Cerebellar cortex (tissue), 1 donor: ENCODE measurements at regions not wholly inside any gene's neighbourhood (a gene's known extent, or its start where the extent isn't known, plus 50 kb on each side); places are given as distances from the start of the nearest gene placed in this dataset.
"Not testable (repeated sequence)": the region's sequence is repeated elsewhere in the genome, so short reads cannot be mapped to it uniquely, and the experiment has no call there.

Experiments used
- DNase-seq: peaks from one replicate; pipeline ENCODE4 v3.0.0-alpha.2; 2015; ENCODE audit warnings: low spot score

DNA sequence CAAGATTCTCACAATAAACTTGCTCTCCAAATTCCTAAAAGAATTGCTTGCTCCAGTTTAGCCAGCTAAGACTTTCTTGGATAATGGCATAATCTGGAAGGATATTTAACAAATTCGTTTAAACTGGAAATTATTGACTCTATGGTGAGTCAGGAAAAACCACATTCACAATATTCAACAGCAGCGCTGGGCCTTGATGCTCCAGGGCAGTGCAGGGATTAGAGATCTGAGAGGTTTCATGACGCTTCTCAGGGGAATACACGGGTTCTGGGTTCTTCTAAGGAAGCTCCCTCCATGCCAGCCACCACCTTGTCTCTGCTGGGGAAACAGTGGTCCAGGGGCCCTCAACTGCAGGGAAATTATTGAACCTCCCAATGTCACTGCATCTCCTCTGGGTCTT lies 123.3 kb upstream of the FAM20C start:
- DNase-seq, result not testable (repeated sequence)

DNA sequence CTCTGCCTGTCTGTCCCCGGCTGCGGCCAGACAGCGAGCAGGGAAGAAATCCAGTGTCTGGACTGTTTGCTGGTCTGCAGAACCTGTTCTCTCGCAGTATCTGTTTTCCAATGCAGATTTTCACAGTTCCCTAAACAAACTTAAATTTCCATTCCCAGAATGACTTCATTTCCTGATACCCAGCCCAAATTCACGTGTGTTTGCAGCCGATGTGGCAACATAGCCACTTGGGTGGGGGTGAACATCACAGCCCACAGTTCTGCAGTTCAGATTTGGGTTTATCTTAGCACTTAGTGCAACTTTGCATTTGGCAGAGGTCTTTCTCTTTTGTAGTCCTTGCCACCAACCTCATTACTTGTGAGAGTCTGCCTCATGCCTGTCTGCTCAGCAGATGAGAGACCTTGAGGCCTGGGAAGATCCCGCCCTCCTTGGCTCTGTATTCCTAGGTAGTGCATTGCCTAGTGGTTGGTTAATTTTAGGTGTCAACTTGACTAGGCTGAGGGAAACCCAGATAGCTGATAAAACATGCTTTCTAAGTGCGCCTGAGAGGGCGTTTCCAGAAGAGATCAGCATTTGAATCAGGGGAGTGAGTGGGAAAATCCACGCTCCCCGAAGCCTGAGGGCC lies 122.8 kb upstream of the FAM20C start:
- DNase-seq, result not testable (repeated sequence)

DNA sequence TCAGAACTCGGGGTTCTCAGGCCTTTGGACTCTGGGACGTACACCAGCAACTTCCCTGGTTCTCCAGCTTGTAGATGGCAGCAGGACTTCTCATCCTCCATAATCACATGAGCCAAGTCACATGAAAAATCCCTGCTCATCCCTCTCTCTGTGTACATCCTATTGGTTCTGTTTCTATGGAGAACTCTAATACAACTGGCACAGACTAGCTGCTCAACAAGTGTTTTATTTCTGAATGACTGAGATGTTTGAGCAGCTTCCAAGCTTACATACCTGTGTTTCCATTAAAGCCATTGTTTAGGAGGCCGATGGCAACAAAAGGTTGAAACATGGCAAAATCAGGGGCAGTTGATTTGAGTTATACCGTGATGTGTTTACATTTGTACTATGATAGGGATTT lies 122.2 kb upstream of the FAM20C start:
- not testable (repeated sequence) for DNase-seq

- not testable (repeated sequence) for DNase-seq
Observed at GRCh38 chr7:70989-71388, 121.4 kb upstream of the FAM20C start.

DNA sequence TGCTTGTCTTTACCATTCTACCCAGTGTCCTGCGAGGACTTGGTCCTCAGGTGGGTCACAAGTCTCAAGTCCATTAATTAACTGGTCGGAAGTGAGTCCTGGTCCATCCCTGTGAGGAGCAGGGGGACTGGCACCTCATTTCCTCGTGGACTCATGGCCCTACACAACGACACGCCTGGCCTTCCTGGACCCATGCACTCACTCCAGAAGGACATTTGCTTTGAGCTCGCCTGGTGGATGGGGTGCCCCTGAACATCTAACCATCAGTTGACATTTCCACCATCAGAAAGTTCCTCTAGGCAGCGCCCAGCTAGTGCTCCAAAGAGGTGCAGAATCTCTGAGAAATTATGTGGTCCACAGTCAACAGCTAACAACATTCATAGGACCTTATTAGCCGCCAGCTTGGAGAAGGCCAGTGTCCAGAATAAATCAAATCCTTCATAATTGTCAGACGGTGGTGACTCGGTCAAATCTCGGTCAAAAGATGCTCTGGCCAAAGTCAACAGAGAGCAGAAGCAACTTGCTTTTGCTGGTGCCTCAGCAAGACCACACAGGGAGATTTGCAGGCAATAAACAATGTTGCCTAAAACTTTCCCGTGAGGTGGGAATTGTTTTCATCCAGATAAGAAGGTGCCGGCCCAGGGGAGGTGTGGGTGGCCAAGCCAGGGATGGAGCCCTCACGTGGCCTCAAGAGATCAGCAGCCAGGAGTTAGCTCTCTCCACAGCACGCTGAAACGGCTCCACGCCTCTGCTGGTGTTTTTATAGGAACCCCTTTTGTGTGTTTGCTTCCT lies 119.9 kb upstream of the FAM20C start:
- not testable (repeated sequence) for DNase-seq

DNA sequence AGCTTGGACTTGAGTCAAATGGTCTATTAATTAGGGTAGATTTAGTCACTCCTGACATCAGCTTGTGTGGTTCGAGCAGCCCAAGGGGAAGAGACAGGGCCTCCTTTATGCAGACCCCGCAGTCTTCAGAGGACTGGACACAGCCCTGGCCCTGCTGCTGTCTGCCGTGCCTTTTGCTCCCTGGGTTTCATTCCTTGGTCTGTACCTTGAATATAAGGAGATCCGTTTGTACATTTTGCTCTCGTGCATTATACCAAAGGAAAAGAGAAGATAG lies 119.4 kb upstream of the FAM20C start:
- not testable (repeated sequence) for DNase-seq

- not testable (repeated sequence) for DNase-seq
Observed at GRCh38 chr7:74008-74540, 118.3 kb upstream of the FAM20C start.

GRCh38 chr7:75511-75910 lies 116.9 kb upstream of the FAM20C start:
- not testable (repeated sequence) for DNase-seq

DNA sequence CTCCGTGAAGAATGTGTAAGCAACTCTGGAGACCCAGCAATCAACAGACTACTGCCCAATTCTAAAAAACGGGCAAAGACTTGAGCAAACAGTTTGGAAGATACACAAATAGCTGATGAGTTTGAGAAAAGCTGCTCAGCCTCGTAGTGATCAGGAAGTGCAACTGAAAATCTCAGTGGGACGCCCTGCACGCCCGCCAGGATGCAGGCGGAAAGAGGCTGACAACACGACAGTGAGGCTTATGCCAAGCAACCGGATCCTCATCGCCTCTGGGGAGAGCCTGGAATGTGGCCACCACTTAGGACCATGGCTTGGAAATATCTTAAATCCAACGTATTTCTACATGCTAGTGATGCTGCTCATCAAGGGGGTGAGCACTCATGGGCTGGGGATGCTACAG lies 116.2 kb upstream of the FAM20C start:
- DNase-seq, result not testable (repeated sequence)

DNA sequence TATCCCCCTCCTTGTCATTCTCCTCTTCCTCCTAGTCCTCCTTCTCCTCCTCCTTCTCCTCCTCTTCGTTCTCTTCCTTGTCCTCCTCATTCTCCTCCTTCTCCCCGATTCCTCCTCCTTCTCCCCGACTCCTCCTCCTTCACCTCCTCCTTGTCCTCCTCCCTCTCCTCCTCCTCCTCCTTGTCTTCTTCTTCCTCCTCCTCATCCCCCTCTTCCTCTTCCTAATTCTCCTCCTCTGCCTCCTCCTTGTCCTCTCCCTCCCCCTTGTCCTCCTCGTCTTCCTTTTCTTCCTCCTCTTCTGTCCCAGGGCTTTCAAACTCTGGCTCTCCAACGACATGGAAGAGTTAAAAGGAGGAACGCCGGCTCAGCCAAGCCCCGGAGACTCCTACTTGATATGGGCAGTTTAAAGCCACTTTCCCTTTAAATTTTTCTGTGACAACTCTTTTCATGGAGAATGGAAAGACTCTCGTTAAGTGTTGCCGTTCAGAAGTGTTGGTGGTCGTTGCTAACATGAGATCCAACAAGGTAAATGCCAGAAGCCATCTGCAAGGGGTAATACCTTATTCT lies 115.5 kb upstream of the FAM20C start:
- DNase-seq, result not testable (repeated sequence)

- not testable (repeated sequence) for DNase-seq
Observed at GRCh38 chr7:78862-79261, 113.5 kb upstream of the FAM20C start.

DNA sequence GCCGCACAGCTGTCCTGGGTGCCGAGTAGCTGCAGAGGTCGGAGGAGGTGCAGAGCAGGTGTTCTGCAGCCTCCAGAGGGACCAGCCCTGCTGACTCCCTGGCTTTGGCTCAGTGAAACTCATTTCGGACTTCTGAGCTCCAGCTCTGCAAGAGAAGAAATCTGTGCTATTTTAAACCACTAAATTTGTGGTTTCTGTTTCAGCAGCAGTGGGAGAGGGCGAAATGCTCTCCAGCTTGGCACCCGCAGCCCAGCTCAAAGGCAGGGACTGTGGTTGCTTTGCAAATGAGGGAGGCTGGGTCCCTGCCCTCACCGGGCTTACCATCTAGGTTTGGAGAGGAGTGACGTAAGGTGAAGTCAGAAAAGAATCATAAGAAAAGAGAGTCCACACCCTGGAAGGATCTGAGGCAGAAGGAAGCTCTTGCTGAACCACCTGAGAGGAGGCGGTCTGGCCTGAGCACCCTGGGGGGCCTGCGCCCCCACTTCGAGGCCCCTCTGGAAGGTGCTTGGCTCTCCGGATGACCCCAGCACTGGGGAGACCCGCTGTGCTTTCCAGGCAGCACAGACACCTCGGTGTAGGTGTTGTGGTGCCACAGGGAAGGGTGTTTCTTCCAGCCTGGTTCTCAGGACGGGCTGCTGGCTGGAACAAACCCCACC lies 112.8 kb upstream of the FAM20C start:
- not testable (repeated sequence) for DNase-seq

DNA sequence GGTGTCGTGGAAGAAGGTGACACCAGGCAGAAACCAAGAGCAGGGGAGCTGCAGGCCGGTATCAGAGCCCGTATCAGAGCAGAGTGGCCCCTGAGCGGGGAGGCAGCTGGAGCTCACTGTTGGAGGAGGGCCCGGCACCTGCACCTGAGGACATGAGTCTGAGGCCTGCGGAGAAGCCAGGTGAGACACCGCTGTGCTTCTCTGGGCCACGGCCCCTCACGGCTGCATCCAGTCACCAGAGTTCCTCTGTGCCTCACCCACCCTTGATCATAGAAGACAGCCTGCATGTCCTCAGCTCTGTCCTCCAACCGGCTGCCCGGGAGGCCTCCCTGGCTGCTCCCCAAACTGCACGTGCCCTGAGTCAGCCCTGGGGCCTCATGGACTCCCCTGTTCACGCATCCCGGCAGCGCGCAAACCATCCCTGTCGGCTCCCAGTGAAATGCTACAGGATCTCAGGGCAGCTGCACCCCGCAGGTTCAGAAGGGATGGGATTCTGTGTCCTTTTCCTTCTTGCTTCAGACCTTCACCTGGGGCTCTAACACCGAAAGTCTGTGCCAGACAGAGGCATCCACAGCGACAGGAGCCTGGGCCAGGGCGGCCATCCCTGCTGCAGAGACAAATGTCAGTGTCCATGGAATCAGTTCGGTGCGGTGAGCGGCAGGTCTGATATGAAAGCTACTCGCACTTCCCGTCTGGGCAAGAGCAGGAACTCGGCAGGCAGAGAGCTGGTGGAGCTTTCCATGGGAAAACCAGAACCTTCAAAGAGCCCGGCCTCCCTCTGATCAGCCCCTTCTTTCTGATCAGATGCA lies 111.9 kb upstream of the FAM20C start:
- no peak for DNase-seq

DNA sequence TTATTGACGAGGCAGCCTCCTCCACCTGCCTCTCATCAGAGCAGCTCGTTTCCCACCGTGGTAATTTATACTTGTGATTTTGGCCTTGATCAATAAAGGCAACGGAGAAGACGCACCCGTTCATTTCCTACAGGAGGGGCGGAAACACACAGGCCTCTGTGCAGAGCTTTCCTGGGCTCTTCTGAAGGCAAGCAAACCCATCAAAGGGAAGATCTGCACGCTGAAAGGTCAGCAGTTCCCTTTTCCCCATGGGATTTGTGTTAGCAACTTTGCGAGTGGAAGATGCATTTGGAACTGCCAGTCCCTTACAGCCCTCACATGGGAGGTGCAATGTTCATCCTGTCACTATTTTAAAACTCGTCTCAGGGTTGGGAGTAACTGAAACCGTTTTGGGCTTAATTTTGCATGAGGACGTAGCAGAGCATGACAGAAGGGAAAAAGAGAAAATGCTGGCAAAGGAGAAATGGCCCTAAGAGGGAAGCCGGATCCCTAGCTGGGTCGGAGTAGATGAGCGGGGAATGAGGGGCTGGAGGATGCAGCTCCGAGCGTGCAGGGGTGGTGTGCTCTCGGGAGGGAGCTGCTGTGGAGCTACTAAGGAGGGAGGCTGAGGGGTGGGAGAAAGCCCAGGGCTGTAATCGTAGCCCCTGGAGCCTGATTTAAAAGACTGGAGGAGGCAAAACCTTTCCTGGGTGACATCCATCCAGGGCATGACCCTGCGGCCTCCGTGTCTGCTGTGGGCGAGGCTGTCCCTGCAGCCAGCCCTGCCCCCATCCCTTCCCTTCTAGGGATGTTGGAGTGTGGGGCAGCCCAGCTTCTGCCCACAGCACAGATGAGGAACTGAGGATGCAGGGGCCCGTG lies 111.1 kb upstream of the FAM20C start:
- no peak for DNase-seq

DNA sequence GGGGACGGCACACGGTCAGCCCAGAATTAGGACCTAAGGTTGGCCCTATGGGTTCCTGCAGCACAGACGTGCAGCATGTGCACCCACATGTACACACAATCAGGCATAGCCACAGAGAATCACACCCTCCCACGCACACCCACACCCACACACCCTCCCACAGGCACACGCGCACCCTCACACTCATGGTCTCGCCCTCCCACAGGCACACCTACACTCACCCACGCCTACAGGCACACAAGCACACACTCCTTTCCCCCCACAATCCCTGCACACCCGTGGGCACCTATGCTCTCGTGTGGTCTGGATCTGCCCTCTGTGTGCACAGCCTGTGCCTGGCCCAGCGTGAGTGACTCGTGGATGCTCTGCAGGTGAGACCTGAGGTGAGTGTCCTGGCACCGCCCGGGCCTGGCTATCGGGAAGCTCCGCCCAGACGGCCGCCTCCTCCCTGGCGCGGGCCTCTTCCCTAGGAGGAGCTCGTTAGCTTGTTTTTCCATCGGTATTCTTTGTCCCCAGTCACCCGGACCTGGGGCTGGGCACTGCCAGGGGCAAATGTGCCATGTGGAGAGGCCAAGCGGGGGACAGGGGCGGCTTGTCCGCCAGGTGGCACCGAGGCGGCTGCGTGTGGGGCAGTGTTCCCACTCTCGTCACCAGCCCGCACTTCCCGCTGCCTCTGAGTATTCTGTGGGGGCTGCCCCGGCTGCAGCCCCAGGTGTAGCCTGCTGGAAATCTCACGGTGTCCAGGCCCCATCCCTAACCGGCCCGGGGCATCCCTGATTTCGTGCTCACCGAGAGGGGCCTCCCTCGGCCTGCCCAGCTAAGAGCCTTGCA lies 110.2 kb upstream of the FAM20C start:
- DNase-seq, result no peak

DNA sequence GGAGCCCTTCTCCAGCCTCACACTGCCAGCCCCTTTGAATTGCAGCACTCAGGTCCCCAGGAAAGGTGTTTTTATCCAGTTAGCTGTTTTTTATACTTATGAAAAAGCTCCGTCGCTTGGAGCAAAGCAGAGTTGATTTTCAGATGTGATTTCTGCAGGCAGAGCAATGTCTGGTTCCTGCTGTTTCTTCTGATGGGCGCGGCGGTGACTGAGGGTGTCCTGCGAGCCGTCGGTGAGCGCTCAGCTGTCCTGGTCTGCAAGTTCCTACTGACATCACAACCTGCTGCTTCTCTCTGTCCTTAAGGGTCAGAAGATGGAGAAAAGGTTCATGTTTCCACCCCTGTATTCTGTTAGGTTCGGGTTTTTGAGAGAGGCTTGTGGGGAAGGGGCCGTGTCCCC lies 109.6 kb upstream of the FAM20C start:
- DNase-seq, result no peak

GRCh38 chr7:83441-83840 lies 108.9 kb upstream of the FAM20C start:
- no peak for DNase-seq

- DNase-seq, result no peak
Observed at GRCh38 chr7:83861-84632, 108.3 kb upstream of the FAM20C start.

DNA sequence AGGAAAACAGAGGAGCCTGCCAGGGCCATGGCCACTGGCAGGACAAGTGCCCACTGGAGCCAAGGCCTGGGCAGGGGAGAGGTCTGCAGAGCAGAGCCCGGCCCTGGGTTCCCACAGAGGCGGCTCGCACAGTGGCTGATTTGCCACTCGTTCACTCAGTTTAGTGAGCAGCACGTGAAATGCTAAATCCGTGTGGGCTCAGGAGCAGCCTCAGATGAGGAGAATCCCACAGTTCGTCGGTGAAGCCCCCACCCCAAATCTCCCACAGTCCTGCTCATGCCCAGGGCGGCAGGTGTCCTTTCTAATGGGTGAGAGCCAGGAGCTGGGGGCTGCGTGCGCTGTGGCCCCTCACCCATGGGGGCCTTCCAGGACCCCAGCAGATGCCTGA lies 107.7 kb upstream of the FAM20C start:
- DNase-seq, result no peak
